G401 (cell line): ENCODE measurements at regions not wholly inside any gene's neighbourhood (a gene's known extent, or its start where the extent isn't known, plus 50 kb on each side); places are given as distances from the start of the nearest gene placed in this dataset.

Experiments used
- DNase-seq: peaks from one replicate; pipeline ENCODE4 v3.0.0-alpha.2; 2015; ENCODE audit warnings: low spot score
- in situ Hi-C: cut with HindIII; loops from 2 replicates; pipeline ENCODE4 v1.10.0; 2016; ENCODE audit warnings: low sequenced_read_pairs, mixed read lengths

DNA sequence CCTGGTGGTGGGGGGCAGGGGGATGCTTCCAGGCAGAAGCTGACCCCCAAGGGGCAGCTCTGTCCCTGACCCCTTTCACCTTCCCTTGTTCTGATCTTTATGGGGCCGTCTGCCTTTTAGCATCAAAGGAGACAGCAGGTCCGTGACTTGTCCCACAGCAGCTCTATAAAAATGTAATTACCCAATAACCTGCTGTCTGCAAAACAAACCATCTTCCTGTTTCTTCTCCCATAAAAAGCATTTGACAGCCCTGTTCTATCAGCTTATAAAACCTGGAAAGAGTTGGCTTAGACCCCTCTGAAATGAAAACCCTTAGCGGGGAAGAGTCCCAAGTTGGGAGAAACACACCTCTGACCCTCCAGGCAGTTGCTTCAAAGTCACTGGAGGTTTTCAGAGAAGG lies 416.9 kb downstream of the MED13L start:
- DNase-seq: no peak
- in situ Hi-C loops: no loop called here

DNA sequence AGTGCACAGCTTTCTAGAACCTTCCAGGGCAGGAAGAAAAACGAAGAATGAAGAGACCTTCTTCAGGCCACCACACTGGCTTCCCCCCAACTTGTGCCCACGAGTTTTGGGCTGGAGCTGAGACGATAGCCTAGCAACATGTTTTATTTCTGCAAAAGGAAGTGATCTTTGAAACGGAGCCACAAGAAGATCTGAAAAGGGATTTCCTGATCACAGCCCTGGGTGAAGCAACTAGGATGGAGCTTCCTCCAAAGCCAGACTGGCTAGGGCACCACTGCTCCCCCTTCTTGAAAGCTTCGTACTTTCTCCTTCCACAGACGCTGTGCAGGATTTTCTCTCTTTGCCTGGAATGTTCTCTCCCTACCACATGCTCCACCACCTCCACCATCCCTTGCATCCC lies 418.3 kb downstream of the MED13L start:
- DNase-seq: no peak
- in situ Hi-C loops: no loop called here

DNA sequence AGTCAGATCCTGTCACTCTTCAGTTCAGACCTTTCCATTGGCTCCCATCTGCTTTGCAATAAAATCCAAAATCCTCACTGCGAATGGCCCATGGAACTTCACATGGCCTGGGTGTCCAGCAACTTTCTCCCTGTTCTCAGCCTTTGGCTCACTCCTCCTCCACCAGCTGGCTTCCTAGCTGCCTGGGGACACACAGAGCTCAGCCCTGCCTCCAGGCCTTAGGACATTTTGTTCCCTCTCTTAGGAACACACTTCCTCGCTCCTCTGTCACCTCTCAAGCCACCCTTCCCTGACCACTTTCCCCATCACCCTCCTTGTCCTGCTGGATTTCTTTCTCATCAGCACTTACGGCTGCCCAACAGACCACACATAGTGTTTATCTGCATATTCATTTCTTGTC lies 419.6 kb downstream of the MED13L start:
- in situ Hi-C loops: no loop called here
- no peak for DNase-seq

DNA sequence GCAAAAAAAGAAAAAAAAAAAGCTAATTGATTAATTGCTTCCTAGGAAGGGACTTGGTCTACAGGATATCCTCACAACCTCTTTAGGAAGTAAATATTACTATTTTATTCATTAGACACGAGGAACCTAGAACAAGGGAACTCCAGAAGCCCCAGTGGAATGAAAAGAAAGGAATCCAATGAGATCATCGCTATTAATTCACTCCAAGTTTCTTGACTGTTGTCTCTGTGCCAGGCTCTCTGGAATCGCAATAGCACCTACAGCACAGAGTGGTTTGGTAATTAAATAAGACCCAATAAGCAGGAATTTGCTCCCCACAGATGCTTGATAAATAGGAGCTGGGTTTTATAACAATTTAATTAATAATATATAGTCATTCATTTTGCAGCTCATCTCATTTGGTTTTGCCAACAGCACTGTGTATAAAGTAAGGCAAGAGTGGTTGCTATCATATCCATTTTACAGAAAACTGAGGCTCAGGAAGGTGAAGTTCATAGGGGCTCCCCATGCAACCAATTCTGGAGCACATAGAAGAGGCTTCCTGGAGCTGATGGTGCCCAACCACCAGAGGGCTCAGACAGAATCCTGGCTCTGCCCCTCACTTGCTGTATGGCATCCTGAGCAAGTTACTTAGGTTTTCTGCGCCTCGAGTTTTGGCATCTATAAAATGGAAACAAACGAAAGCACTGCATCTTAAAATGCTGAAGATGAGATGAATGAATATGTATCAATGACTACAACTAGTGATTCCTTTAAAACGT lies 420.2 kb downstream of the MED13L start:
- in situ Hi-C loops: no loop called here
- DNase-seq: no peak

DNA sequence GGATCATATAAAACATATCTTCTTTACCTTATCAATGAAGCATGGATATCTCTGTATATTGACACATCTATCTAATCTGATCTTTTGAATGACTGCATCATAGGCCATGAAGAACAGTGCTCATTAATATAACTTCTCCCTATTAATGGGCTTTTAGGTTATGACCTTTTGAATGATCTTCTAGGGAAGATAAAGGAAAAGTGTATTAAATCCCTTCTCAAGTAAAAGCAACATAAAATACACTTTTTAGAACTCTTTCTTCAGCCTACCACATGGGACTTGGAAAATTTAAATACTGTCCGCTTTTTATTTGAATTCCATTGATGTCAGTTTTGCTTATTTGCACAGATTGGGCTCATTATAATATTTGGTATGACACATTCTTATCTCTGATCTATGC lies 425.4 kb downstream of the MED13L start:
- no peak for DNase-seq
- in situ Hi-C loops: no loop called here

DNA sequence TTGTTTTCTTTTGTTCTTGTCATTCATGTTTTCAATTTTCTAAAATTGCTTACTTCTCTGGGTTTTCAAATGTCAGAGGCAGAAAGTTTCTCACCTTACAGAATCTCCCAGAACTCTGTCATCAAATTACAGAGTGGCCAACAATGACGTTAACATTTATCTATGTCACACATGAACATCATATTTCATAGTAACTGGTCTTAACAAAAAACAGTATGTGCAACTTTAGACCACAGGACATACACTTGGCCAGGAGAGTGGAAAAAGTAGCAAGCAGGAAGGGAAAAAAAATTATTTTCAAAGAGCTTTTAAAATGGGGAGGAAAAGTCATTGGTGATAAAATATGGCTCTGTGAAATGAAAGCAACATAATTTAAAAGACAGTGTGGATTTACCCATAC lies 426.5 kb downstream of the MED13L start:
- in situ Hi-C loops: no loop called here
- DNase-seq: no peak

DNA sequence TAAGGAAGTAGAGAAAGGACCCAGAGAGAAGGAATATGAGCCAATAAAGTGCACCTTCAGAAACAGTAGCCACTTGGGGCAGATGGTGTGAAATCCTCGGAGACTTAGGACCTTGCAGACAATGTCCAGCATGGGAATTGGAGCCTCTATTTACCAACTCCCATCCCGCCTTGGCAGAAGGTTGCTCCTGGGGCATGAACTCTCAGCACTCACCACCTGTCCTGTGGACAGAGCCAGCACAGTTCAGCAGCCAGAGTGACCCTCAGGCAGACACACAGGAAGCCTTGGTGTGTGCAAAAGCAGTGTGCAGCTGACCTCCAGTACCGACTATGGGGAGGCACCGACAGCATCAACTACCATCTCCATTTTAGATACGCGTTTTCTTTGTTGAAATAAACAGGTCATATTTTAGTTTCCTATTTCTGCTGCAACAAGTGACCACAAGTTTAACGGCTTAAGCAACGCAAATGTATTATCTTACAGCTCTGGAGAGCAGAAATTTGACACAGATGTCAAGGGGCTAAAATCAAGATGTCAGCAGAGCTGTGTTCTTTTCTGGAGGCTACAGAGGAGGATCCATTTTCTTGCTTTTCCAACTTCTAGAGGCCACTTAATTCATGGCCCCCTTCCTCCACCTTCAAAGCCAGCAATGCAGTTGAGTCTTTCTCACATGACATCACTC lies 428.1 kb downstream of the MED13L start:
- DNase-seq: no peak
- in situ Hi-C loops: no loop called here

DNA sequence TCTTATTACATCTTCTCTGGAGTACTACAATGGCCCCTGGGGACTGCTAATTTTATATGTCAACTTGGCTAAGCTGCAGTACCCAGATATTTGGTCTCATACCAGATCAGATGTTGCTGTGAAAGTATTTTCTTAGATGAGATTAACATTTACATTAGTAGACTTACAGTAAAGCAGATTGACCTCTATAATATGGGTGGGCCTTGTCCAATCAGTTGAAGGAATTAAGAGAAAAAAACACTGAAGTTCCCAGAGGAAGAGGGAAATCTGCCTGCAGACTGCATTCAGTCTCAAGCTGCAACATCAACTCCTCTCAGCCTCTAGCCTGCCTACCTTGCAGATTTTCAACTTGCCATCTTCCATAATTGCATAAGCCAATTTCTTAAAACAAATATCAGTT lies 430.1 kb downstream of the MED13L start:
- no peak for DNase-seq
- in situ Hi-C loops: no loop called here

DNA sequence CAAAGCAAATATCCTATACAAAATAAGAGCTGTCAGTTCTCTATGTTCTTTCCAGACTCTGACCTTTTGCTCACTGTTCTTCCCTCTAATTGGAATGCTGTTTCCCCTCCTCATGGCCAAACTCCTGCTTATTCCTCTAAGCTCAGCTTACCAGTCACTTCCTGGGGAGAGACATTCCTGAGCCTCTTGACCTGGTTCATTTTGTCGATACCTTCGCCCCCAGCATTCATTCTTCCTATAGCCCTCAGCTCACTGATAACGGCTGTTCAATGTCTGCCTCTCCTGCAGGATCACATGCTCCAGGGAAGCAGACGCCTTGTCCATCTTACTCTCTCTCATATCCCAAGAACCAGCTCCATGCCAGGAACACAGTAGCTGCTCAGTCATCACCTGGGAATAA lies 431.0 kb downstream of the MED13L start:
- in situ Hi-C loops: no loop called here
- DNase-seq: no peak

DNA sequence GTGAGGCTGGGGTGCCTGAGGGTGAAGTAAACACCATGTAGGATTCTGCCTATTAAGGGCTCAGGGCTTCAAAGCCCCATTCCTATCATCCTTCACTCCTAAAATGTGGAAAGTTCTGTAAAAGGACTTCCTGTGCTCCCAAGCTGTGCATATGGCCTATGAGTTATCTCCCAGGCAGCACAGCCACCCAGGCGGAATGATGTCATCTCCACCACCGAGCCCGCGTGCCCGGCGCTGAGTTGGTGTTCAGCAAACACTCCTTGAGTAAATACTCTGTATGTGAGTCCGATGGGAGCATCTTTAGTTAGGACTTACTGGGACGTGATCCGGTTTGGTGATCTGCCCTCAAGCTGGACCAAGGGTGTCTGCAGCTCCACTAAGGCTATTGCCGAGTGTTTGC lies 437.3 kb downstream of the MED13L start:
- no peak for DNase-seq
- in situ Hi-C loops: no loop called here

DNA sequence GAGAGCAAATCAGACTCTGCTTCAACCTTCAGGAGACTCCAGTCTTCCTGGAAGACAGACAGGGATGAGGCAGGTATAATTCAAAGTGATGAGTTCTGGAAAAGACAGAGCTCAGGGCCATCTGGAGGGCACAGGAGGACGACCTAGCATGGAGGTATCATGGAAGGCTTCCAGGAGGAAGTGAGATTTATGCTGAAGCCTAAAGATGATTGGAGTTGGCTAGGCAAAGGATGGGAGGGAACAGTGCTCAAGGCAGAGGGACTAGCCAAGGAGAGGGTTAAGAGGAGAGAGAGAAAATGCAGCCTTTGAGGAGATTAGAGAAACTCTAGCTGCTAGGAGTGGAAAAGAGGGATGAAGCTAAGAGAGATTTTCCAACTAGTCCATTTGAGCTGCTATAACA lies 438.5 kb downstream of the MED13L start:
- in situ Hi-C loops: no loop called here
- no peak for DNase-seq

DNA sequence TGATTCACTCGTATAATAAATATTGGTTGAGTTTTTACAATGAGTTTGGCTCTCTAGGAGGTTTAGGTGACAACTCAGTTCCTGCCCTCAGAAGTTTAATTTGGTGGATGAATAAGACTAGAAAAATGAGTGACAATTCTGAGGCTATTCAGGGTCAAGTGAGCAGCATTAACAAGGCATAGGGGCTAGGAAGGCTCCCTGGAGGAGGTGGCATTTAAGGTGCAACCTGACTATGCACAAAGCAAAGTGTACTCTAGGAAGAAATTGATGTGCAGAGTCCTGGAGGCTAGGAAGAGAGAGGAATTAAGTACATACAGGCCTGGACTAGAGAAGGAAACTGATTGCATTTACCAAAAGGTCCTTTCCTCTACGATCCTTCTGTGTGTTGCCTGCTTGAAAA lies 440.3 kb downstream of the MED13L start:
- in situ Hi-C loops: no loop called here
- no peak for DNase-seq

DNA sequence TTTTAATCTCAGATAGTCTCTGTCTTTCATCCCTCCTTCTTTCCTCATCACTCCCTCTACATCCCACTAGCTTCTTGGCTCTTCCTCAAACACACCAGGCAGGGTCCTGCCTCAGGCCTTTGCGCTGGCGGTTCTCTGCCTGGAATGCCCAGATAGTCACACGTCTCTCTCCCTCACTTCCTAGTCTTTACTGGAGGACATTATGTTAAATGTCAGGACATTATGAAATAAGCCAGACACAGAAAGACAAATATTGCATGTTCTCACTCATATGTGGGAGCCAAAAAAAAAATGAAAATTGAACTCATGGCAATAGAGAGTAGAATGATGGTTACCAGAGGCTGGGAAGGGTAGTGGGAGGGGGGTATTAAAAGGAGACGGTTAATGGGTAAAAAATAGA lies 442.0 kb downstream of the MED13L start:
- in situ Hi-C loops: no loop called here
- DNase-seq: no peak

DNA sequence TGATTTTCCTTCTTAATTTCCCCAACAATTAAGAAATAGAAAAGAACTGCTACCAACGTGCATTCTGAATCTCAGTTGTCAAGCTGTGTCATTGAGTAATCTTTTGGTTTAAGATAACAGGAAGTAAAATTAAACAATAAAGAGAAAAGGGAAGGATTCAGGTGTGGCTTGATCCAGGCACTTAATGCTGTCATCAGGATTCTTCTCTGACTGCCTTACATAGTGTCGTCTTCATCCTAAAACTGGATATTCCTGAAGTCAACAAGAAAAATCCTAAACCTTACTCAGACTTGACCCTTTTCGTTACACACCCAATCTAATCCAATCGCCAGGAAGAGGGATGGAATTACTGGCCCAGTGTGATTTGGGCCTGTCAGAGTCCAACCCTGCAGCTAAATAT lies 443.8 kb downstream of the MED13L start:
- DNase-seq: no peak
- in situ Hi-C loops: no loop called here

DNA sequence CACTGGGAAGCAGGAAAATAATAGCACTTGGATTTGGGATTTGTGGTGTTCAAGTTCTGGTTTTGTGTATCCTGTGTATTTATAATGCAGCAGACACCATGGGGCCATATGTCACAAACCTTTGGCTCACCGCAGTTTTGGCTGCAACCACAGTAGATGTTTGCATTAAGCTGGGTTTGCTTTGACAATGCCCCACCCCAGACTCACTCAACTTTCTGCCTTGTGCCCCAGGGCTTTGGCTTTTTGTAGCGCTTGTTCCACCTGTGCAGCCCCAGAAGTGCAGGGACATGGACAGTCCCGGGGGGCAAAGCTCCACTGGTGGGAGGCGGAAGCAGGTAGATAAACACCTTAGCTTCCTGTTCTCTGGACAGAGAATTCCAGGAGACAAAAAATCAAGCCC lies 446.9 kb downstream of the MED13L start:
- in situ Hi-C loops: no loop called here
- no peak for DNase-seq

DNA sequence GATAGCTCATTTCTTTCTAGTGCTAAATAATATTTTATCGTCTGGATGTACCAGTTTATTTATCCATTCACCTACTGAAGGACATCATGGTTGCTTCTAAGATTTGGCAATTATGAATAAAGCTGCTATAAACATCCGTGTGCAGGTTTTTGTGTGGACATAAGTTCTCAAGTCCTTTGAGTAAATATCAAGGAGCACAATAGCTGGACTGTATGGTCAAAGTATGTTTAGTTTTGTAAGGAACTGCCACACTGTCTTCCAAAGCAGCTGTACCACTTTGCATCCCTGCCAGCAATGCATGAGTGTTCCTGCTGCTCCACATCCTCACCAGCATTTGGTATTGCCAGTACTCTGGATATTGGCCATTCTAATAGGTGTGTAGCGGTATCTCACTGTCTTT lies 447.4 kb downstream of the MED13L start:
- DNase-seq: no peak

DNA sequence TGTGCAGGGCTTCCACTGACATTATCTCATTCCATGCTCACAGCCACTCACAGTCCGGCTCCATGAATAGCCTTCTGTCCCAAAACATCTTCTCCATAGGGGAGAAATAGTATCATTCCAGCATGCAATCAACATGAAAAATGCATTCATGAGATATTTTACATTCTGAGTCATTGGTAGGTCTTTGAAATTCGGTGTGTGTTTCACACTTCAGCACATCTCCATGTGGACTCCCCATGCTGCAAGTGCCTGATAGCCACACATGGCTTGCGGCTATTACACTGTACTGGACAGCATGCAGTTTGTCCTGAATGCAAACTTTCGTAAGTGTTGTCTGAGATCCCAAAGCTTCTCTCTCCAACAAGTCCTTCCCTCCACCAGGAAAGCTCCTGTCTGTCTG lies 449.3 kb downstream of the MED13L start:
- DNase-seq: no peak
- in situ Hi-C loops: no loop called here

More for the DNA sequence above, 447.4 kb downstream of the MED13L start:
- in situ Hi-C loops: no loop called here

DNA sequence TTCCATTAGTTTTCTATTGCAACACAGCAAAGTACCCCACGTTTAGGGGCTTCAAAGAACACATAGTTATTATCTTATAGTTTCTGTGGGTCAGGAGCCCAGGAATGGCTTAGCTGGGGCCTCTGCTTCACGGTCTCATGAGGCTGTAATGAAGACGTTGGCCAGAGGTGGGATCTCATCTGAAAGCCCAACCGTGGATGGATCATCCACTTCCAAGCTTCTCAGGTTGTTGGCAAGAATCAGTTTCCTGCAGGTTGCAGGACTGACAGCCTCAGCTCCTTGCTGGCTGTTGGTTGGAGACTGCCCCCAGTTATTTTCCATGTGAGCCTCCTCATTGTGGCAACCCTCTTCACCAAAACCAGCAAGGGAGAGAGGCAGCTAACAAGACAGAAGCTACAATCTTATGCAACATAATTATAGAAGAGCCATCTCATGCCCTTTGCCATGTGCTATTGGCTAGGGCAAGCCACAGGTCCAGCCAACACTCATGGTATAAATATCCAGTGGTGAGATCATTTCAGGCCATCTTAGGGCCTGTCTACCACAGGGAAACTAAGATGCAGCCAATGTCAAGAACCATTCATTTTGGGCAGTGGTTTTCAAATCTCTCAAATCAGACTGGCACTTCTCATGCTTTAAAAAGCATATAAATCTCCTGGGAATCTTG lies 452.4 kb downstream of the MED13L start:
- DNase-seq: no peak
- in situ Hi-C loops: no loop called here

DNA sequence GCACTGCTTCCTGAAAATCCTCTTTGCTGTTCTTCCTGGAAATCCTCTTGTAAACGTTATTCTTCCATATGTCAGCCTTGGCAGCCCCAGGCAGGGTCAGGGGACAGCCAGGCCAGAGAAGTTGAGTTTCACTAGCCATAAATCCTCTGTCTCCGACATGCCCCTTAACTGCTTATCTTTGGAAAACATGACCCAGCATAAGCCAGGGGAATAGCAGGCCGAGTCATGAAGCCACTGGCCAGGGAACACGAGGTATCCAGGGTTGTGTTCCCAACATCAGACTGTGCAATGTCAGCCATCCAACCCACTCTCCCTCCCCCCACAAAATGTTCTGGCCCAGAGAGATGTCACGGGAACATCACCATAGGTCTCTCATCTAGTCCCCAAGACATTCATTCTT lies 453.9 kb downstream of the MED13L start:
- in situ Hi-C loops: no loop called here
- DNase-seq: no peak

DNA sequence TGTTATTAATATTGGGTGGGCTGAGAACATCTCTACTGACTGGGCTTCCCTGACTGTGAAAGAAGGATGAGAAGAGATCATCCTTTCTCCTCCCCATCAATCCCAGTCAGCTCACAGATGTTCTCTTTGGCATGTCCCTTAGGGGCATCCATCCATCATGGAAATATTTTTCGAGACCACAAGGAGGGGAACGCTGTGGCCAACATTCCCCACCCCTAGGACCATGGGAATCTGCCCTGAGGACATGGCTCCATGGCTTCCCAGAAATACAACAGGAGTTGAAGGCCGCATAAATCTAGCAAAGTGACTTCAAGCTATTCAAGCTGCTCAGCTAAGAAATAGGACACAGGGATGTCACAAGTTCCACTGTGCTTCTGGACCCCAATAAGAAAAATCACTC lies 456.8 kb downstream of the MED13L start:
- DNase-seq: no peak
- in situ Hi-C loops: no loop called here

DNA sequence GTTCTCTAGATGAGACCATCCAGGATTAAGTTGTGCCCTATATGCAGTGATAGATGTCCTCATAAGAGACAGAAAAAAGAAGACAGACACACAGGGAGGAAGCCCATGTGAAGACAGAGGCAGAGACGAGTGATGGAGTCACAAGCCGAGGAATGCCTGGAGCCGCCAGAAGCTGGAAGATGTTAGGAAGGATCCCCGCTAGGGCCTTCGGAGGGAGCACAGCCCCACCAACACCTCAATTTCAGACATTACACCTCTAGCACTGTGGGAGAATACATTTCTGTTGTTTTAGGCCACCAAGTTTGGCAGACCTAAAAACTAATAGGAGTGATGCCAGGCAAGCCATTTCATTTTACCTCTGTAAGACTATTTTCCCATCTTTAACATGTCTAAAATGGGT lies 458.5 kb downstream of the MED13L start:
- in situ Hi-C loops: no loop called here
- DNase-seq: no peak
